ENCODE measurements at regions not wholly inside any gene's neighbourhood (a gene's known extent, or its start where the extent isn't known, plus 50 kb on each side); places are given as distances from the start of the nearest gene placed in this dataset.
"Not testable (repeated sequence)": the region's sequence is repeated elsewhere in the genome, so short reads cannot be mapped to it uniquely, and the experiment has no call there.

DNA sequence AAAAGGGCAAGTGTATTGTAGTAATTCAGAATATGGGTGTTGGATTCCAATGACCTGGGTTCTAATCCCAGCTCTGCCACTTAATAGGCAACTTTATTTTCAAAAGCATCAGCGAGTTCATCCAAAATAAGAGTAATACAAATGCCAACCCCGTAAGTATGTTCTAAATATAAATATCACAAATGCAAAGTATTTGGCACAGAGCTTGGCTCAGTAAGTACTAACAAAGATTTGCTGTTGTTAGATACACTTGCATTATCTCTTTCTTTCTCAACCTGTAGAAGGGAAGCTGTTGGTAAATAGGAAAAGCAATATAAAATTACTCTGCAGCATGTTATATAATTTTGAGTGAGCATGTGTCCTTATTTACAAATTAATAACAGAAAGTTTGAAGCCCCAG is 1302.6 kb upstream of the FAM98A start:
- no peak for DNase-seq

DNA sequence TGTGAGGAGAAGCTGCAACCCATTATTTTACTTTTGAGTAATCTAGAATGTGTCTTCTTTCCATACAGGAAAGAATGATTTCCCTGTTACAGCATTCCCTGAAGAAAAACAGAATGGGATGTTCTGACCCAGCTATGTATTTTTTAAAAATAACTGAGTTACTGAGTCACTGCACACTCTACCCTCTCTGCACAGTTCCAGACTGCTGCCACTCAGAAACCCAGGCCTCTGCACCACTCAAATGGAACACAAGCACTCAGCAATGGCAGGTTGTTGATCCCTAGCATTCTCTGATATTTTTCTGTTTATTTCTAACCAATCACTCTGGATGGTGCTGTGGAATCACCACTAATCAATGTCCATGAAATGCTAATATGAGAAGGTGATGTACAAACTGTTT is 1300.0 kb upstream of the FAM98A start:
- no peak for DNase-seq

DNA sequence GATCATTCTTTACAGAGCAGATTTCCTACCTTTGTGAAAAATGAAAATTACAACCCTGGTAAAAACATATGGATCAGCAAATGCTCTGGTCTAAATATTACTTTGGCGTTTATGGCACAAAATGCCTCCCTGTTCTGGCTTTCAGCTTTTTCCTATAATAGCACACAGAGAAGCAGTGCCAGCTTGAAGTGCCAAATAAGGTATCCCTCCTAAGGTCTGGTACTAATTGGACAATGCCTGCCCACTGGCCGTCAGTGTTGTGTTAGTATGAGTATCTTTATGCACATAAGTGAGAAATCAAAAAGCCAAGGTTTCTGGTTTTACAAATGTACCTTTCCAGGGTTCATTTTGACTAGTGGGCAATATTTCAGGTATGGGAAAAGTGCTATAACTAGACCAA is 1293.7 kb upstream of the FAM98A start:
- no peak for DNase-seq

DNA sequence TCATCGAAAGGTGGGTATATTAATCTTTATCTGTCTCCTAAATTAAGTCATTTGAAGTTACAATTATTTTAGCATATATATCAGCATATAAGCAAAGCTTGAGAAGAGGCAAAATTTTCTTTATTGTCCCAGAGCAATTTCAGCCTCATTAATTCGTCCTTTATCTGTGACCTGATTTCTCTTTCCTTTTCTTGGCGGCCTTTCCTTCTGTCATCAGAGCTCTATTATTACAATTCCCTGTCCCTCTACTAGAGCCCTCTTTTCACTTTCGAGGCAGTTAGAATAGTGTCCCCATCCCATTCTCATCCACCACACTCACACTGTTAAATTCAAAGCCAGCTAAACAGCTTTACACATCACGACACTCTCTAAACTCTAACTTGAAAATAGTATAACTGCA is 1293.2 kb upstream of the FAM98A start:
- no peak for DNase-seq

DNA sequence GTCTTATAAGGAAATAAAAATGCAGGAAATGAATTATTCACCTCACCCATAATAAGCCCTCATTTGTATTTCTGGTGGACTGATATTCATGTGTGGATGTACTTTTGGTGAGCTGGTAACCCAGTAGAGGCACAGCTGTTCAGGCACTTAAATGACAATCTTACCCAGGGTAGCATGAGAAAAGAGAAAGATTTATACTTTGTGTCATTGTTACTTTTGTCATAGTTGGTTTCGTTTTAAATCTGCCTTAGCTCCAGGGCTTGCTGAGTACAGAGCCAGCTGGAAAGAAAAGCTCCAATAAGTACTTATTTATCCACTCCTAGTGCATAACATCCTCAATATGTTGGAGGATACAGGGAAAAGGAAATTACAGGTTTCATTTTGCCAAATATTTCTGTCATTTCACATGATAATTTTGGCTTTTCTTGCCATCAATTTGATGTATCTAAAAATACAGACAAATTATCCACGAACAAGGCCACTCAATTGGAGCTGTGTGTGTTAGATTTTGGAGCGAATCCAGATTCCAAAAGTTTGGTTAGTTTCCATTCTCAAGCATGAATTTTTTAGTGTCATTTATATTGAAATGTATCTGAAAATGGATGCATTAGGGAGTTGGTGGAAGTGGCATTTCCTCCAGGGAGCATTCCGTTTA is 1276.1 kb upstream of the FAM98A start:
- DNase-seq, result no peak

DNA sequence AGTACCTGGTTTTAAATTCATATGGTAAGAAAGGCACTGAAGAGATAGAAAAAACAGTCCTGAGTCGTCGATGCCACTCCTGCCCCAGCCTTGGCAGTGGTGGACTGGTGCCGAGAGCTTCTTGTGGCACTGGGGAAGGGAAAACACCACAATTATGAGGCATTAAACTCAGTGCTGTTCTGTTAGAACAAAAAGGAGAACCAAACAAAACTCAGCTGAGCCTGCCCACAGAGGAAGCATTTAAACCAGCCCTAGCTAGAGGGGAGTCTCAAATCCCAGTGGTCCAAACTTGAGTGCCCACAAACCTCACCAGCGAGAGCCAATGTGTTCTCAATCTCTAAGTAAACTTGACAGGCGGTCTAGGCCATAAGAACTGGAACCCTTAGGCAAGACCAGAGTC is 1254.5 kb upstream of the FAM98A start:
- DNase-seq, result peak; percentile 86

DNA sequence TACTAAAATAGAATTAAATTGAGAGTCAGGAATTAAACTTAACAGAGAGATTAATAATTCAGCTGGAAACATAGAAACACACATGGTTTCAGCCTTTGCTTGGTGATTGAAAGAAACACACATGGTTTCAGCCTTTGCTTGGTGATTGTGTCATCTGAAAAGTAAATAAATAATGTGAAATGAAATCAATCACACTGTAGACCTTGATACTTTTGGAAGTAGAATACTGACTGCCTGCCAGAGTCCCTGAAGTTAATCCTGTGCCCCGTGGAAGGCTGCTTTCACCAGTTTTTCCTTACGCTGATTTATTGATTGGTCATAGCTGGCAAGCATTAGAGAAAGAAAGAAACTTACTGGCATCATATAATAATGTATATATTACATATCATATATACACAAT is 1252.7 kb upstream of the FAM98A start:
- no peak for DNase-seq

DNA sequence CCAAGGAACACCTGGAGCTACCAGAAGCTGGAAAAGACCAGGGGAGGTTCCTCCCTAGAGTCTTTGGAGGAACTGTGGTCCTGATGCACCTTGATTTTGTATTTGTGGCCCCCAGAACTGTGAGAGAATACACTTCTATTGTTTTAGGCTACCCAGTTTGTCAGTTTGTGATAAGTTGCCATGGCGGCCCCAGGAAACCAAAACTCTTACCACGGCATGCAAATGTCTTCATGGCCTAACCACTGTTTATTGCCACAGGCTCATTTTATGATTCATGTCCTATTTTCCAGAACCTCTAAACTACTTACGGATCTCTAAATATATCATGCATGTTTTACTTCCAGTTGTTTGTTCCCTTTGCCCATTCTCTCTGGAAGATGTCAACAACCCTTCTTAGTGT is 1250.7 kb upstream of the FAM98A start:
- DNase-seq, result peak; percentile 83

DNA sequence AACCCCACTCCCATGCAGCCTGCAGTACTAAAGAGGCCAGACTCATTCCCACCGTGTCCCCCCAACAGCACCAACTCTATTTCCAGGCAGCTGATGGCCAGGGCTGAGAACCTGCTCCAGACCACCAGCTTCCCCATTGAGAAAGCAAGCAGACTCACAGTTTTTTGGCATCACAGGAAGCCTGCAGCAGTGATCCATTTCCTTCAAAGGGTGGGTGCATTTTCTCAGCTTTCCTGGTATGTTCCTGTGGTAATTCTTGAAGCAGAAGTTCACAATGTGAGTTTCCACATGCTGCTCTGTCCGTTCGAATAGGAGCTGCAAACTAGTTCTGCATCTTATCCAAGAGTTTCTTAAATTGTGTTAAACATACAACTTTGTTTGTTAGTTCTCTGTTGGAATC is 1249.6 kb upstream of the FAM98A start:
- peak; percentile 74 for DNase-seq

DNA sequence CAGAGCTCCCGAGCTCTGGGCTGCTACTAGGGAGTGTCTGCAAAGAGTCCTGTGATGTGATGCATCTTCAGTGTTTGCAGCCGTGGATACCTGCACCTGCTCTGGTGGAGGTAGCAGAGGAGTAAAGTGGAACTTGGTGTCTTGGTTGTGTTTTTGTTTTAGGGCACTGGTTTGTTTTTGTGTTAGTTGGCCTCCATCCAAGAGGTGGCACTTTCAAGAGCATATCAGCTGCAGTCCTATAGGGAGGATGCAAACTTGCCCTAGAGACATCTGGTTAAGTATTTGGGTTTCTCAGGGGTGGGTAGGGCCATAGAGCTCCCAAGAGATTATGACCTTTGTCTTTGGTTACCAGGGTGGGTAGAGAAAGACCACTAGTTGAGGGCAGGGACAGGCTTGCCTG is 1249.0 kb upstream of the FAM98A start:
- DNase-seq, result no peak

DNA sequence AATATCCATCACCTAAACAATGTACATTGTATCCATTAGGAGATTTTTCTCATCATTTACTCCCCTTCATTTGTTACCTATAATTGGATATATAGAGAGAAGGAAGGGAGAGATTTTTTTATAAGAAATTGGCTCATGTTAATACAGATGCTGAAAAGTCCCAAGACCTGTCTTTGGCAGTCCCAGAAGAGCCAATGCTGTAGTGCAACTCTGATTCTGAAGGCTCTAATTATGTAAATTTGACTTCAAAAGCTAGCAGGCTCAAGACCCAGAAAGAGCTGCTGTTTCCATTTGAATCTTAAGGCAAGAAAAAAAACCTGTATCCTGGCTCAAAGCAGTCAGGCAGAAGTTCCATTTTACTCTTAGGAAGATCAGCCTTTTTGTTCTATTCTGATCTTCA is 1245.5 kb upstream of the FAM98A start:
- DNase-seq, result no peak

DNA sequence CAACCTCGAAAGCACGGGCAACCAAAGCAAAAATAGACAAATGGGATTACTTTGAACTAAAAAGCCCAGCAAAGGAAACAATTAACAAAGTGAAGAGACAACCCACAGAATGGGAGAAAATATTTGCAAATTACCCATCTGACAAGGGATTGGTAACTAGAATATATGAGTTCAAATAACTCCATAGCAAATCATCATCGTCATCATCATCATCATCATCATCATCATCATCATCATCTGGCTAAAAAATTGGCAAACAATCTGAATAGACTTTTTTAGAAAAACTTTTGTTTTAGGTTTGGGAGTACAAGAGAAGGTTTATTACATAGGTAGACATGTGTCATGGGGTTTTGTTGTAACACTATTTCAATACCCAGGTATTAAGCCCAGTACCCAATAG is 1239.3 kb upstream of the FAM98A start:
- no peak for DNase-seq

DNA sequence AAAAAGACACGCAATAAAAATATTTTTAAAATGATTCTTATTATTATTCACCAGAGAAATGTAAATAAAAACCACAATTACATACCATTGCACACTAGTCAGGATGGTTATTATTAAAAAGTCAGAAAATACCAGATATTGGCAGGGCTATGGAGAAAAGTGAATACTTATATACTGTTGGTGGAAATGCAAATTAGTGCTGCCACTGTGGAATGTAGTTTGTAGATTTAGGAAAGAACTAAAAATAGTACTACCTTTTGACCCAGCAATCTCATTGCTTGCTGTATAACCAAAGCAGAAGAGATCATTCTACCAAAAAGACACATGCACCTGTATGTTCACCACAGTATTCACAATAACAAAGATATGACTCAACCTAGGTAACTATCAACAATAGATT is 1237.3 kb upstream of the FAM98A start:
- DNase-seq, result no peak

DNA sequence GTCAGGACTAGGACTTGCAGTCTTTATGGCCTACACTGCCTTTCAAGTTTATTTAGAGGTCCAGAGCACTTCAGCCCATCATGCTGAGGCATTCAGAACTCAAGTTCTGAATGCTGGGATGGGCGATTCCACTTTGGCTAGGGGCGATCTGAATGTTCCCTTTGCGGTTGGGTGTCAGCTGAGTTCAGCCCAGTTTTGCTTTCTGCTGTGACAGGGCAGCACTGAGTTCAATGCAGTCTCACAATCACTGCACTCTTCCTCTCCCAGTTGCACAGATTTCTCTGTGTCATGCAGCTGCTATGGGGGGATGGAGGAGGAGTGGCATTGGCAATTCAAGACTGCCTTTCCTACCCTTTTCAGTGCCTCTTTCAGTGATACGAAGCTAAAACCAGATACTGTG is 1232.0 kb upstream of the FAM98A start:
- DNase-seq, result no peak

DNA sequence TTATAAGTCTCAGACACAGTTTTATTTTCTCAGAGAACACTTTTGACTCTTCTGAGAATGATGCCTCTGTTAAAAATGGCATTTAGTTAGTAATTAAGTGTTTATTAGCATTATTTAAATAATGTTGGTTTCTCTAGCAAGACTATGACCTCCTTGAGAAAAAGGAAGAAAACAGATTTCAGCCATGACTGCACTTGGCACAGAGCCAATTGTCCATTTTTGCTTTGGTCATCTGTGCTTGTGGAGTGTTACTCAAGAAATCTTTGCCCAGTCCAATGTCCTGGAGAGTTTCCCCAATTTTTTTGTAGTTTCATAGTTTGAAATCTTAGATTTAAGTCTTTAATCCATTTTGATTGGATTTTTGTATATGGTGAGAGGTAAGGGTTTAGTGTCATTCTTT is 1229.4 kb upstream of the FAM98A start:
- no peak for DNase-seq

DNA sequence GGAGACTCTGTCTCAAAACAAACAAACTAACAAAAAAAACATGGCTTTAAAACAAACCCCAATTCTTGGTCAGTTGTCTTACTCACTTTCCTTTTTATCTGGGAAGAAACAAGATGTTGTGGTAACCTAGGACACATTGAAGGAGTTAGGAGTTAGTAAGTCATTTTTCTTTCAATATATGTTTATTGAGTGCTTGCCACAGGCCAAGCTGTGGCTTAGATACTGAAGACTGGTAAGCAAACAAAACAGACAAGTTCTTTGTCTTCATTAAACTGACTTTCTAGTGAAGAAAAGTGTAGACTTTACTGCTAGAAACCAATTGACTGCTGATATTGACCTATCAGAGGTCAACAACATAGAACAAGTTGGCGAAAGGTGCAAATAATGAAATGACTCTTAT is 1228.3 kb upstream of the FAM98A start:
- DNase-seq, result no peak

DNA sequence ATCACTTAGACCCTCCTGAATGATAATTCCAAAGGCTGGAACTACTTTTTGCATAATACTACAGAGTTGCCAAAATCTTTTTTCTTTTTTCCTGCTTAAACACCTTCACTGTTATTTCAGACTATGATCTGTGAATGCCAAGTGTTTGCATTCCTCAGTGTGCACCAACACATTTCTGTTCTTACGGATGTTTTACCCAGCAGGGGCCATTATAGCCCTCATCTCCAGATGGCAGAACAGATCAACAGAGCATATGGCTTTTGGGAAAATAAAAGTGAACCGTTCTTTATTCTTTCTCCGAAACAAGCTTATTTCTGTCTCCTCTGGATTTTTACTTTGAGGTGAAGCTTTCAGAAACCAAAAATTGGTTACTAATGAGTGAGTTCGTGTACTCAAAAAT is 1226.6 kb upstream of the FAM98A start:
- no peak for DNase-seq

DNA sequence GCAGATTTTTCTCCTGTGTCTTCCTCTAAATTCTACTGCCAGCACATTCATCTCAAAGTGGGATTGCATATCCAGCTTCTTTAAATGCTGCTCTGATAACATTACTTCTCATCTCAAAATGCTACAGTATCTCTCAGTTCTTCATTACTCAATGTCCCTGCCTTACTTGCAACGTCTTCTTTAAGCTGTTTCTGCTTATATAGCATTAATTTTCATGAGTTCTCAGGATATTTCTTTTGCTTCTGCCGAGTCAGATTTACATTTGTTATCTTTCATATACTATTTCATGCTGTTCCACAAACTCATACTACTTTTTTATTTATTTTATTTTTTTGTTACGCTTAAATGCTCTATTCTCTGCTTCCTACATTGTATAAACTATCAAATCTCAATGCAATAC is 1223.5 kb upstream of the FAM98A start:
- no peak for DNase-seq

DNA sequence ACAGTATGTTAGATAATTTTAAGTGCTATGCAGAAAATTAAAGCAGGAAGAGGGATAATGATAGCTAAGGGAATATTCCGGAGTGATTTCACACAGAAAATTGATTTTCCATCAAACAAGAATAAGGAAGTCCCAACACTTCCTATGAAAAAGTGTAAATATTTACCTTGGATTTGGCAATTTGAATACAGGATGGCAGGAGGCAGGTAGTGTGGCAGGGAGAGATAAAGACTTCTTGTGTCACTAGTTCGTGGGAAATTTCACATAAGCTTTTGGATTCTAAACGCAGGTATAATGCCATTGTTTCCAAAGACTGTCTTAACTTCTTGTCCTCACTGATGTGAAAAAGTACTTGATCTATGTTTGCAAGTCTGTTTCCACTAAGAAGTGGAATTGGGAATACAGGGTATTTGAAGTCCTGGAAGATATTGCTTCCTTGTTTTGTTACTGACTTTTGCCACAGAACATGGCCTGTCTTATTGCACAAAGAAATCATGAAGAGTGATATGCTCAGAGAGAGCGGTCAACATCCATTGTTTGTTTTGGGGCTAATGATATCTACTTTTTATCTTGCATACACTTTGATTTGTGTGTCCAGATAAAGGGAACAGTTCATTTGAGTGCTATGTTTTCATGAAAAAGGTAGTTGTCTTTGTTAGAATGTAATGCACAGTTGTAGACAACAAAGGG is 1216.1 kb upstream of the FAM98A start:
- no peak for DNase-seq

DNA sequence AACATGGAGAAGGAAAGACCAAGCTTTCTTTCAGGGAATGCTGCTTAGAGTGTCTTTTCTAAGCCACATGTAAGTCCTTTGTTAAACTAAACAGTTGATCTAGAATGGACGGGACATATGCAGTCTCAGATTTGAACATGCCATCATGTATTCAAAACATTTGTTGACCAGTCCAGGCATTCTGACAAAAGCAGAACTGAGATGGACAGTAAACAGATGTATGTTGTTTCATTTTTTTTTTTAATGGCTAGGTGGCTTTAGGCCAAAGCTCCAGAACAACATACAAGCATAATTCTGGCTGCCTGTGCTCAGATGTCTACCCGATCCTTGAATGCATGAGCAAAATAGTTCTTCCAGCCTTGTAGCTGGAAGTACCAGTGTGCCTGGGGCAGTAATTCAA is 1211.4 kb upstream of the FAM98A start:
- no peak for DNase-seq

DNA sequence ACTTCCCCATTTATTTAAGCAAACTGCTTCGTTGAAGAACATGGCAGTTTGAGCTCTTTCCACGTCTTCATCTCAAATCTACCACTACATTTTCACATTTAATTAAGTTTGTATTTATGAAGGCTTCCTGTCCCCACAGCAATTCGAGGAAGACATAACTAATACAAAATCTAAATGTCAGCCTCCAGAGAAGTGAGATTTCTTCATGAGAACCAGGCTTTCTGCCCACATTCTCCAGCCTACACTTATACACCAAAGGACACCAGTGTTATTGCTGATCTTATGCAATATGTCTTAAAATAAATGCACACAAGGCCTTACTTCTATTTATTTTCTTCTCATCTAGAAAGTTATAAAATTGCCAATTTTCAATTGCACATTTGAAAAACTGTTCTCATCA is 1209.3 kb upstream of the FAM98A start:
- DNase-seq, result peak; percentile 59

DNA sequence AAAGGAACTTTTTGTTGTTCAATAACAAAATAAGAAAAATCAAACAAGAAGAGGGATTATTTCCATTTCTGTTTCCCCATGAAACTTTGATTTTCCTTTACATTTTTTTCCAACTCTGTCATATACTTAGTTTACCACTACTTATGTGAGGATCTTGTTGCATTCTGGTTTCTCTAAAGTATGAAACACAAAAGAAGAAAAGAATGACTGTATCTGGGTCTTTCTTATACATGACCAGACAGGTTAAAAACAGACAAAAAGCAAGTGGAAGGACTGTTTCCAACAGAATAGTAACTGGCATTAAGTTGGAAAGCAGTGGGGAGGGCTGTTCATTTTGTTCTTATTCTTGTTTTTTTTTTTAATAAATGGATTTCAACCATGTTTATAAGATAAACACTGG is 1207.8 kb upstream of the FAM98A start:
- DNase-seq, result no peak

DNA sequence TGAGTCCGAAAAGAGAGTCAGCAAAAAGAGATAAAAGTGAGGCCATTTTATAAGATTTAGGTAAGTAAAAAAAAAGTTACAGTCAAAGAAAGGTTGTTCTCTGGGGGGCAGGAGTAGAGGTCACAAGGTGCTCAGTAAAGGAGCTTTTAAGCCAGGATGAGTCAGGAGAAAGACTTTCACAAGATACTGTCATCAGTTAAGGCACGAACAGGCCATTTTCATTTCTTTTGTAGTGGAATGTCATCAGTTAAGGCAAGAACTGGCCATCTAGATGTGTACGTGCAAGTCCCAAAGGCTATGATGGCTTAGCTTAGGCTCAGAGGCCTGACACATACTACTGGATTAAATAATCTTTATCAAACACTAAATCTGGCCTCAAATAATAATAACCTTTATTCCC is 1207.3 kb upstream of the FAM98A start:
- DNase-seq, result no peak

DNA sequence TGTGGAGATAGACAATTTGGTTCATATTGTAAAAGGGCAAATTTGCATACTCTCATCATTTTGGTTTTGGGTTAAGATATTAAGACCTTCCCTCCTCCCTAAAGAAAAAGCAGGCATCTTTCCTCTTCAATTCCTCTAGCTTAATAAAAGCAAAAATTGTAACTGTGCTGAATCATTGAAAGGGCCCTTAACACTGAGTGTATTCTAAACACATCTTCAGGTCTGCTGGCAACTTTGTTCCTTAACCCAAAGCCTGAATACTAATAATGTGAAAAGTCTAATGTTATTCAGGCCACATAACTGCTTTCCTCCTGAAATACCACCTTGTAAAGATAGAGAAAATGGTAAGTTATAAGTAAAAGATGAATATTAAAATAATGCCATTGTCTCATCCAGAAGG is 1200.5 kb upstream of the FAM98A start:
- DNase-seq, result no peak

DNA sequence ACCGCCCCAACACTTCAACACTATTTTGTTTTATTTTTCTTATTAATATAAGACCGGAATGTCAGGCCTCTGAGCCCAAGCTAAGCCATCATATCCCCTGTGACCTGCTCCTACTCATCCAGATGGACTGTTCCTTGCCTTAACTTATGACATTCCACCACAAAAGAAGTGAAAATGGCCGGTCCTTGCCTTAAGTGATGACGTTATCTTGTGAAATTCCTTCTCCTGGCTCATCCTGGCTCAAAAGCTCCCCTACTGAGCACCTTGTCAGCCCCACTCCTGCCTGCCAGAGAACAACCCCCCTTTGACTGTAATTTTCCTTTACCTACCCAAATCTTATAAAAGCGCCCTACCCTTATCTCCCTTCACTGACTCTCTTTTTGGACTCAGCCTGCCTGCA is 1196.5 kb upstream of the FAM98A start:
- not testable (repeated sequence) for DNase-seq

Measured in MV-4-11 (cell line).